ENCODE measurements at regions not wholly inside any gene's neighbourhood (a gene's known extent, or its start where the extent isn't known, plus 50 kb on each side); places are given as distances from the start of the nearest gene placed in this dataset.

DNA sequence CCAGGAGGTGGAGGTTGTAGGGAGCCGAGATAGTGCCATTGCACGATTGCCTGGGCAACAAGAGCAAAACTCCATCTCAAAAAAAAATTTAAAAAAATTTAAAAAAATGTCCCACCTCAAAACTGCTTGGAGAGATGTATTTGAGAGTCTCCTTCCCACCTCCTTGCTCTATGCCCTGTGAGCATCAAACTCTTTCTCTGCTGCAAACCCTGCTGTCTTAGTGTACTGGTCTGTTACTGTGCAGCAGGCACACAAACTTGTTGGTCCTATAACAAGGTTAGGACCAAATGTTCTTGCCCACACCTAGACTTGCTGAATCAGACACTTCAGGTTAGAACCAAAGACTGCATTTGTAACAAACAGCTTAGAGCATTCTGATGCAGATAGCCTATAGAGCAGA is 153.5 kb upstream of the FUT8 start:
- TF ChIP-seq POLR2AphosphoS5 (IDR thresholded peaks at IDR 0.05; ENCODE audit: low read depth, low read length) (no peak), POLR2A (IDR thresholded peaks at IDR 0.05; ENCODE audit: low read depth, low read length) (no peak), TAF1 (IDR thresholded peaks at IDR 0.05; ENCODE audit: low read depth, low read length) (no peak), SPI1 (IDR thresholded peaks at IDR 0.05; ENCODE audit: low read depth, low read length) (no peak)

Measured in GM12891 (cell line).